GM18507 (cell line): ENCODE measurements at regions not wholly inside any gene's neighbourhood (a gene's known extent, or its start where the extent isn't known, plus 50 kb on each side); places are given as distances from the start of the nearest gene placed in this dataset.
"Not testable (repeated sequence)": the region's sequence is repeated elsewhere in the genome, so short reads cannot be mapped to it uniquely, and the experiment has no call there.

ENCODE experiments used
- DNase-seq: peaks from one replicate; pipeline ENCODE4 v3.0.0; 2011; ENCODE audit warnings: low read depth; ENCODE audit not compliant: insufficient read length; ENCODE audit errors: extremely low spot score
- FAIRE-seq: peaks from 2 replicates; lab custom pipeline; 2011; peaks lifted over from hg19 to GRCh38; lab: Jason Lieb, UNC

DNA sequence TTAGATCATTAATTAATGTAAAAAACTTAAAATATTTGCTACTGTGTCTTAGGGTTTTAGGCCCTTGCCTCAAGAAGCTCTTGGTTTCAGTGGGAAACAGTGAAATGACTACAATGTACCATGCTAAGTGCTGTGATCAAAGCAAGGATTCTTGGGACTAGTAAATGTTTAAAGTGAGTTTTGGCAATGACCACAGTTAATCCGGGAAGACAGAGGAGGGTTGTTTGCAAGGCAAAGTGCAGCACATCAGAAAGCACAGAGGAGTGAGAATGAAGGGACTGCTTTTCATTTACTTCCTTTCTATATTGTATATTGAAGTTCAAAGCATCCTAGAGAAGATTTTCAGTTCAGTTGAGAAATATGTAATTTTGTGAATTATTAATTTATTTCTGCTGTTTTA lies 676.7 kb downstream of the SPATA31A6 start:
- not testable (repeated sequence) for FAIRE-seq, DNase-seq

GRCh38 chr9:42862465-42862864 lies 679.0 kb downstream of the SPATA31A6 start:
- FAIRE-seq, DNase-seq: not testable (repeated sequence)
